Suprapubic skin (tissue), 4 donors: ENCODE measurements at regions not wholly inside any gene's neighbourhood (a gene's known extent, or its start where the extent isn't known, plus 50 kb on each side); places are given as distances from the start of the nearest gene placed in this dataset.

ENCODE experiments used
- POLR2A ChIP-seq, 2 donors: fragments of 450-650 bp; IDR thresholded peaks; one replicate each; pipeline ENCODE4 v1.6.1; 2017; ENCODE audit warnings: antibody characterized with exemption in 2 of 2, mild to moderate bottlenecking in 2 of 2, moderate library complexity in 2 of 2
- POLR2AphosphoS5 ChIP-seq, 3 donors: sonication (generic); formaldehyde crosslinking; IDR thresholded peaks; one replicate each; pipeline ENCODE4 v1.6.1; 2017; ENCODE audit warnings: antibody characterized with exemption in 3 of 3
- TF ChIP-seq, protein P1 (sequence below), 2 donors: fragments of 200-600 bp in 1 of 2; fragments of 450-650 bp in 1 of 2; sonication (generic) in 1 of 2; IDR thresholded peaks; one replicate each; pipeline ENCODE4 v1.5.1; 2016 to 2019; ENCODE audit warnings: antibody characterized with exemption in 2 of 2, mild to moderate bottlenecking in 1 of 2, moderate library complexity in 1 of 2

DNA sequence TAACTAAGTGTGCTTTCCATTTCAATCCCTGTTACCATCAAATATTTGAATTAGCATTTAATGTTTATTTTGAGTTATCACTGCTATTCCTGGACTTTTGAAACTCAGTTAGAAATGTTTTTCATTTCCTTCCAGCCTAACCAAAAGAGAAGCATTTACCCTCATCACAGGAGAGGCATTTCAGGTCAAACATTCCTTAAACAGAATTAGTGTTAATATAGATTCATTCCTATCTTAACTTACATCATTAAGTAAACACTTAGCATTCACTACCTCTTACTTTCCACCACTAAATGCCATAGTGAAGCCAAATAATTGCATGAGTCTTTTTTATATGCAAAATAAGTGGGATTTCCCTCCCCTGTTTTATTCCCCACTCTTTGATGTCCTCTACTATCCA, 136.6 kb upstream of the OR13F1 start:
- TF ChIP-seq, protein P1, sequence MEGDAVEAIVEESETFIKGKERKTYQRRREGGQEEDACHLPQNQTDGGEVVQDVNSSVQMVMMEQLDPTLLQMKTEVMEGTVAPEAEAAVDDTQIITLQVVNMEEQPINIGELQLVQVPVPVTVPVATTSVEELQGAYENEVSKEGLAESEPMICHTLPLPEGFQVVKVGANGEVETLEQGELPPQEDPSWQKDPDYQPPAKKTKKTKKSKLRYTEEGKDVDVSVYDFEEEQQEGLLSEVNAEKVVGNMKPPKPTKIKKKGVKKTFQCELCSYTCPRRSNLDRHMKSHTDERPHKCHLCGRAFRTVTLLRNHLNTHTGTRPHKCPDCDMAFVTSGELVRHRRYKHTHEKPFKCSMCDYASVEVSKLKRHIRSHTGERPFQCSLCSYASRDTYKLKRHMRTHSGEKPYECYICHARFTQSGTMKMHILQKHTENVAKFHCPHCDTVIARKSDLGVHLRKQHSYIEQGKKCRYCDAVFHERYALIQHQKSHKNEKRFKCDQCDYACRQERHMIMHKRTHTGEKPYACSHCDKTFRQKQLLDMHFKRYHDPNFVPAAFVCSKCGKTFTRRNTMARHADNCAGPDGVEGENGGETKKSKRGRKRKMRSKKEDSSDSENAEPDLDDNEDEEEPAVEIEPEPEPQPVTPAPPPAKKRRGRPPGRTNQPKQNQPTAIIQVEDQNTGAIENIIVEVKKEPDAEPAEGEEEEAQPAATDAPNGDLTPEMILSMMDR (IDR thresholded peaks at IDR 0.05), result no peak
- no peak for TF ChIP-seq POLR2AphosphoS5 (IDR thresholded peaks at IDR 0.05)
- TF ChIP-seq POLR2A (IDR thresholded peaks at IDR 0.05), result no peak
